Panc1 (cell line): ENCODE measurements at regions not wholly inside any gene's neighbourhood (a gene's known extent, or its start where the extent isn't known, plus 50 kb on each side); places are given as distances from the start of the nearest gene placed in this dataset.

Experiments
- POLR2AphosphoS5 ChIP-seq: IDR thresholded peaks from 2 replicates; pipeline ENCODE4 v1.6.1; 2012; ENCODE audit warnings: mild to moderate bottlenecking, low read depth, low read length, moderate library complexity
- SIN3A ChIP-seq: IDR thresholded peaks from 2 replicates; pipeline ENCODE4 v1.6.1; 2012; ENCODE audit warnings: low read depth, mild to moderate bottlenecking, low read length, moderate library complexity, borderline replicate concordance; ENCODE audit not compliant: insufficient read depth
- TF ChIP-seq, protein P1 (sequence below): fragments of 450-650 bp; IDR thresholded peaks from 2 replicates; pipeline ENCODE4 v1.5.1; 2017; ENCODE audit warnings: mild to moderate bottlenecking

DNA sequence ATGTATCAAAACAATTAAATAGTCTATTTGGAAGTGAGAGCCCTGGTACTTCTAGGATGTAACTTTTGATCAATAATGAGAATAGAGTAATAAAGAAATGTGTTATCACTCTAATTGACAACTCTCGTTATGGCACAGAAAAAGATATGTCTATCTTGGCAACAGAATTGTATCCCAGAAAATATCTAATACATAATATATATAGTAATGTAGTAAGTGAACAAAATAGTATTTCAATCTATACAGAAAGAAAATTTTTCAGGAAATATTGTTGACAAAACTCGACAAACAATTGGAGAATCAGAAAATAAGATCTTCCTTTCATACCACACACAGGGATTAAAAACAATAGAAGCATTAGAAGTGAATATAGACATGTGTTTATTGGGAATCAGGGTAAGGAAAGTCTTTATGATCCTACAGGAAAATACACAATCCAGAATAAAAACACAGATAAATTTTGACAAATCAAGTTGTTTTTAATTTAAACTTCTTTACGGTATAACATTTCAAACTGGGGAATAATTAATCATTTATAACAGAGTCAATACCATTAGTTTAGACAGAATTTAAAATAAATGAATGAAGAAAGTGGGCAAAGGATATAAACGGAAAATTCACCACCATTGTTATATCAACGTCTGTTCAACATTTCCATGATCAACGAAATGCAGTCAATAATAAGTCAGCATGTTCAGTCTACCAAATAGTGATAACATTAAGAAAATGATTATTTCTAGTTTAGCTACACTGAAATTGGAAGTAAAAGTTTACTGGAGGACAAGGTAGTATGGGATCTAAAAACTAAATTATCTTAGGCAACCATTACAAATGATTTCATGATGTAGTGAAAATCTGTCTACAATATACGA, 1526.5 kb upstream of the TPTE start:
- TF ChIP-seq, protein P1, sequence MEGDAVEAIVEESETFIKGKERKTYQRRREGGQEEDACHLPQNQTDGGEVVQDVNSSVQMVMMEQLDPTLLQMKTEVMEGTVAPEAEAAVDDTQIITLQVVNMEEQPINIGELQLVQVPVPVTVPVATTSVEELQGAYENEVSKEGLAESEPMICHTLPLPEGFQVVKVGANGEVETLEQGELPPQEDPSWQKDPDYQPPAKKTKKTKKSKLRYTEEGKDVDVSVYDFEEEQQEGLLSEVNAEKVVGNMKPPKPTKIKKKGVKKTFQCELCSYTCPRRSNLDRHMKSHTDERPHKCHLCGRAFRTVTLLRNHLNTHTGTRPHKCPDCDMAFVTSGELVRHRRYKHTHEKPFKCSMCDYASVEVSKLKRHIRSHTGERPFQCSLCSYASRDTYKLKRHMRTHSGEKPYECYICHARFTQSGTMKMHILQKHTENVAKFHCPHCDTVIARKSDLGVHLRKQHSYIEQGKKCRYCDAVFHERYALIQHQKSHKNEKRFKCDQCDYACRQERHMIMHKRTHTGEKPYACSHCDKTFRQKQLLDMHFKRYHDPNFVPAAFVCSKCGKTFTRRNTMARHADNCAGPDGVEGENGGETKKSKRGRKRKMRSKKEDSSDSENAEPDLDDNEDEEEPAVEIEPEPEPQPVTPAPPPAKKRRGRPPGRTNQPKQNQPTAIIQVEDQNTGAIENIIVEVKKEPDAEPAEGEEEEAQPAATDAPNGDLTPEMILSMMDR, result no peak
- TF ChIP-seq SIN3A, result no peak
- no peak for TF ChIP-seq POLR2AphosphoS5
